C4-2B (cell line): ENCODE measurements at regions not wholly inside any gene's neighbourhood (a gene's known extent, or its start where the extent isn't known, plus 50 kb on each side); places are given as distances from the start of the nearest gene placed in this dataset.

ENCODE experiments used
- CTCF ChIP-seq: fragments of 450-650 bp; conservative IDR thresholded peaks from 2 replicates; pipeline ENCODE4 v1.5.1; 2017; ENCODE audit warnings: mild to moderate bottlenecking
- ZFX ChIP-seq: fragments of 450-650 bp; IDR thresholded peaks from 2 replicates; pipeline ENCODE4 v1.6.1; 2017

DNA sequence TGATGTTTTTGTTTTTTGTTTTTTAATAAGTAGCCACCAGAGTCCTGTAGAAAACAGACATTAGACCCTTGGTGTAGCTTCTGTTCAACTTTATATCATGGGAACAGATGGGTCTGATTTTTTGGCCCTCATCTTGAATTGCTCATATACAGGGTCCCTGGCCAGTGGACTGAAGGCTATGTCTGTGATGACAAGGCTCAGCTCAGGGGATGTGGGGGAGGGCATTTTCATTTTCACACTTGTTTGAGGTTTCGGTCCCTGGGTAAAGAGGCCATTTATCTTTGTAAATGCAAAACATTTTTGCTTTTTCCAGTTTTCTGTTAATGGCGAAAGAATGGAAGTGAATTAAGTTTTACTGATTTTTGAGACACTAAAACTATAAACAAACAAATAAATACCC, 257.6 kb upstream of the PHYHIPL start:
- TF ChIP-seq CTCF (no peak), ZFX (no peak)
